Fibroblast of lung (primary cell): ENCODE measurements at regions not wholly inside any gene's neighbourhood (a gene's known extent, or its start where the extent isn't known, plus 50 kb on each side); places are given as distances from the start of the nearest gene placed in this dataset.

ENCODE experiments used
- EZH2 ChIP-seq: IDR thresholded peaks from 2 replicates; pipeline ENCODE4 v1.5.1; 2012; ENCODE audit warnings: low read length, control low read depth, mild to moderate bottlenecking; ENCODE audit errors: missing control alignments
- TF ChIP-seq, protein P1 (sequence below), 2 donors: IDR thresholded peaks in 1 of 2; conservative IDR thresholded peaks in 1 of 2; 1 replicate in 1 of 2; 2 replicates in 1 of 2; pipeline ENCODE4 v1.5.1; 2011 to 2012; ENCODE audit warnings: low read length in 2 of 2, control low read depth in 1 of 2, inconsistent platforms in 1 of 2, low read depth in 1 of 2, mild to moderate bottlenecking in 1 of 2

DNA sequence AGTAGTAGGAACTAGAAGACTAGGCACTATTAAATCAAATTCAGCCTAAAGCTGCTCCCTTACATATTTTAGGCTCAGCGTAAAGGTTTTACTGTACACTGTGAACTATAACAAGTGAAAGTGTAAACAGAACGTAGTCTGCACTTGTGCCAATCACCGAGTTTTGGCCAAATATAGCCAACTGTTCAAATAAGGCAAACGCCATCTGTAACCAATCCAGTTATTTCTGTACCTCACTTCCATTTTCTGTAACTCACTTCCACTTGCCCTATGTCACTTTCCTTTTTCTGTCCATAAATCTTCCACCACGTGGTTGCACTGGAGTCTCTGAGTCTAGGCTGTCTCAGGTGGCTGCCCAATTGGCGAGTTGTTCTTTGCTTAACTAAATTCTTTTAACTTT is 2132.2 kb downstream of the LRRC4C start:
- TF ChIP-seq EZH2: no peak
- TF ChIP-seq, protein P1, sequence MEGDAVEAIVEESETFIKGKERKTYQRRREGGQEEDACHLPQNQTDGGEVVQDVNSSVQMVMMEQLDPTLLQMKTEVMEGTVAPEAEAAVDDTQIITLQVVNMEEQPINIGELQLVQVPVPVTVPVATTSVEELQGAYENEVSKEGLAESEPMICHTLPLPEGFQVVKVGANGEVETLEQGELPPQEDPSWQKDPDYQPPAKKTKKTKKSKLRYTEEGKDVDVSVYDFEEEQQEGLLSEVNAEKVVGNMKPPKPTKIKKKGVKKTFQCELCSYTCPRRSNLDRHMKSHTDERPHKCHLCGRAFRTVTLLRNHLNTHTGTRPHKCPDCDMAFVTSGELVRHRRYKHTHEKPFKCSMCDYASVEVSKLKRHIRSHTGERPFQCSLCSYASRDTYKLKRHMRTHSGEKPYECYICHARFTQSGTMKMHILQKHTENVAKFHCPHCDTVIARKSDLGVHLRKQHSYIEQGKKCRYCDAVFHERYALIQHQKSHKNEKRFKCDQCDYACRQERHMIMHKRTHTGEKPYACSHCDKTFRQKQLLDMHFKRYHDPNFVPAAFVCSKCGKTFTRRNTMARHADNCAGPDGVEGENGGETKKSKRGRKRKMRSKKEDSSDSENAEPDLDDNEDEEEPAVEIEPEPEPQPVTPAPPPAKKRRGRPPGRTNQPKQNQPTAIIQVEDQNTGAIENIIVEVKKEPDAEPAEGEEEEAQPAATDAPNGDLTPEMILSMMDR (conservative IDR thresholded peaks at IDR 0.05 in 1 of 2, IDR thresholded peaks at IDR 0.05 in 1 of 2; ENCODE audit: low read depth in 1 of 2, low read length in 2 of 2): no peak
